ENCODE measurements at regions not wholly inside any gene's neighbourhood (a gene's known extent, or its start where the extent isn't known, plus 50 kb on each side); places are given as distances from the start of the nearest gene placed in this dataset.

- DNase-seq (ENCODE audit: low read depth in 2 of 3, low spot score in 1 of 3) = no peak
Observed at GRCh38 chr6:140857739-140858380, 1274.9 kb upstream of the GJE1 start.

GRCh38 chr6:140855520-140855919 lies 1277.2 kb upstream of the GJE1 start:
- no peak for DNase-seq (ENCODE audit: low read depth in 2 of 3, low spot score in 1 of 3)

GRCh38 chr6:140854318-140854717 lies 1278.4 kb upstream of the GJE1 start:
- DNase-seq (ENCODE audit: low read depth in 2 of 3, low spot score in 1 of 3) = no peak

- no peak for DNase-seq (ENCODE audit: low read depth in 2 of 3, low spot score in 1 of 3)
Observed at GRCh38 chr6:140850438-140850837, 1282.3 kb upstream of the GJE1 start.

- no peak for DNase-seq (ENCODE audit: low read depth in 2 of 3, low spot score in 1 of 3)
Observed at GRCh38 chr6:140849456-140849855, 1283.3 kb upstream of the GJE1 start.

GRCh38 chr6:140847262-140847645 lies 1285.5 kb upstream of the GJE1 start:
- DNase-seq (ENCODE audit: low read depth in 2 of 3, low spot score in 1 of 3) = no peak

- DNase-seq (ENCODE audit: low read depth in 2 of 3, low spot score in 1 of 3) = no peak
Observed at GRCh38 chr6:140846503-140847261, 1286.0 kb upstream of the GJE1 start.

GRCh38 chr6:140845701-140846100 lies 1287.0 kb upstream of the GJE1 start:
- no peak for DNase-seq (ENCODE audit: low read depth in 2 of 3, low spot score in 1 of 3)

- DNase-seq (ENCODE audit: low read depth in 2 of 3, low spot score in 1 of 3) = no peak
Observed at GRCh38 chr6:140844167-140844566, 1288.6 kb upstream of the GJE1 start.

- no peak for DNase-seq (ENCODE audit: low read depth in 2 of 3, low spot score in 1 of 3)
Observed at GRCh38 chr6:140833408-140833807, 1299.3 kb upstream of the GJE1 start.

GRCh38 chr6:140830666-140831065 lies 1302.1 kb upstream of the GJE1 start:
- no peak for DNase-seq (ENCODE audit: low read depth in 2 of 3, low spot score in 1 of 3)

GRCh38 chr6:140828856-140829255 lies 1303.9 kb upstream of the GJE1 start:
- no peak for DNase-seq (ENCODE audit: low read depth in 2 of 3, low spot score in 1 of 3)

- DNase-seq (ENCODE audit: low read depth in 2 of 3, low spot score in 1 of 3) = no peak
Observed at GRCh38 chr6:140827593-140827992, 1305.1 kb upstream of the GJE1 start.

GRCh38 chr6:140825731-140826130 lies 1307.0 kb upstream of the GJE1 start:
- DNase-seq (ENCODE audit: low read depth in 2 of 3, low spot score in 1 of 3) = no peak

- no peak for DNase-seq (ENCODE audit: low read depth in 2 of 3, low spot score in 1 of 3)
Observed at GRCh38 chr6:140824595-140824994, 1308.1 kb upstream of the GJE1 start.

- DNase-seq (ENCODE audit: low read depth in 2 of 3, low spot score in 1 of 3) = no peak
Observed at GRCh38 chr6:140821196-140821595, 1311.5 kb upstream of the GJE1 start.

- no peak for DNase-seq (ENCODE audit: low read depth in 2 of 3, low spot score in 1 of 3)
Observed at GRCh38 chr6:140817176-140817575, 1315.5 kb upstream of the GJE1 start.

- DNase-seq (ENCODE audit: low read depth in 2 of 3, low spot score in 1 of 3) = no peak
Observed at GRCh38 chr6:140816681-140817080, 1316.0 kb upstream of the GJE1 start.

GRCh38 chr6:140812636-140813035 lies 1320.1 kb upstream of the GJE1 start:
- no peak for DNase-seq (ENCODE audit: low read depth in 2 of 3, low spot score in 1 of 3)

GRCh38 chr6:140811642-140812041 lies 1321.1 kb upstream of the GJE1 start:
- DNase-seq (ENCODE audit: low read depth in 2 of 3, low spot score in 1 of 3) = no peak

GRCh38 chr6:140809694-140810101 lies 1323.0 kb upstream of the GJE1 start:
- no peak for DNase-seq (ENCODE audit: low read depth in 2 of 3, low spot score in 1 of 3)

GRCh38 chr6:140806431-140806830 lies 1326.3 kb upstream of the GJE1 start:
- no peak for DNase-seq (ENCODE audit: low read depth in 2 of 3, low spot score in 1 of 3)

- DNase-seq (ENCODE audit: low read depth in 2 of 3, low spot score in 1 of 3) = no peak
Observed at GRCh38 chr6:140794544-140794943, 1338.2 kb upstream of the GJE1 start.

Data from stimulated activated CD4-positive, alpha-beta T cell treated with anti-CD3 and anti-CD28 coated beads, Interleukin-12 subunit alpha, Interleukin-12 subunit beta, amount 100 ng/mL, for 48 hours (primary cell).